Kidney (tissue), 13 donors: ENCODE measurements at regions not wholly inside any gene's neighbourhood (a gene's known extent, or its start where the extent isn't known, plus 50 kb on each side); places are given as distances from the start of the nearest gene placed in this dataset.
A peak's percentile ranks its signal among the peaks of the same experiment; 100 is the strongest.

Experiments
- DNase-seq, 5 donors: peaks; one replicate each; pipeline ENCODE4 v3.0.0-alpha.2; 2013 to 2020
- FAIRE-seq: peaks from 2 replicates; lab custom pipeline; 2012; peaks lifted over from hg19 to GRCh38; lab: Jason Lieb, UNC
- H3K27ac ChIP-seq, 2 donors: one replicate each; pipeline ENCODE4 v1.7.0; 2013; ENCODE audit warnings: low read depth in 2 of 2, low read length in 2 of 2, inconsistent platforms in 1 of 2
- H3K27me3 ChIP-seq: one replicate; pipeline ENCODE4 v1.7.1; 2013; ENCODE audit warnings: low read length, inconsistent platforms; ENCODE audit not compliant: control insufficient read depth, insufficient read depth
- H3K36me3 ChIP-seq, 3 donors: one replicate each; pipeline versions ENCODE4 v1.7.0 to v1.7.1; 2013; ENCODE audit warnings: low read length in 3 of 3, control low read depth in 1 of 3, inconsistent platforms in 1 of 3; ENCODE audit not compliant: insufficient read depth in 3 of 3, control insufficient read depth in 2 of 3
- H3K4me1 ChIP-seq, 3 donors: one replicate each; pipeline versions ENCODE4 v1.7.0 to v1.7.1; 2013; ENCODE audit warnings: low read length in 3 of 3, inconsistent platforms in 1 of 3, low read depth in 1 of 3; ENCODE audit not compliant: control insufficient read depth in 2 of 3, insufficient read depth in 2 of 3
- H3K4me3 ChIP-seq, 3 donors: one replicate each; pipeline versions ENCODE4 v1.7.0 to v1.8.1; 2013; ENCODE audit warnings: low read length in 3 of 3, control low read depth in 1 of 3, inconsistent platforms in 1 of 3
- H3K9ac ChIP-seq, 3 donors: one replicate each; pipeline versions ENCODE4 v1.7.0 to v1.7.1; 2013; ENCODE audit warnings: low read length in 3 of 3, control low read depth in 1 of 3, inconsistent platforms in 1 of 3
- H3K9me3 ChIP-seq, 3 donors: one replicate each; pipeline versions ENCODE4 v1.7.0 to v1.7.1; 2013; ENCODE audit warnings: low read length in 3 of 3, control low read depth in 1 of 3, inconsistent platforms in 1 of 3; ENCODE audit not compliant: control insufficient read depth in 2 of 3, insufficient read depth in 1 of 3
- CTCF ChIP-seq: IDR thresholded peaks from 3 replicates; pipeline ENCODE4 v1.5.1; 2012; ENCODE audit warnings: mild to moderate bottlenecking, moderate library complexity, borderline replicate concordance; ENCODE audit not compliant: insufficient read depth; ENCODE audit errors: extremely low read depth
- intact Hi-C: fragments of 100-400 bp; cut with DNase I; formaldehyde crosslinking; loops from one replicate; pipeline ENCODE4 v1.11.1; 2022
- donor health status: control.
- donor health status: control.
- donor health status: control.
- donor health status: control.
- donor health status: control.
- donor health status: DM: yes; HTN: yes; CAD: no.
- donor health status: Normal renal cell carcinoma (clear cell type).

GRCh38 chr15:94691169-94691568 lies 459.8 kb downstream of the MCTP2 start:
- FAIRE-seq: no peak
- no peaks in the 10 kb centered on the region for H3K4me1 ChIP-seq
- no peaks in the 10 kb centered on the region for H3K36me3 ChIP-seq
- DNase-seq: no peak
- no peaks in the 10 kb centered on the region for H3K27me3 ChIP-seq
- H3K4me3 ChIP-seq: no peak overlapping the region
- H3K27ac ChIP-seq: no peak overlapping the region
- no peak for TF ChIP-seq CTCF
- H3K9ac ChIP-seq: no peak overlapping the region
- intact Hi-C loops: no loop called here
- no peaks in the 10 kb centered on the region for H3K9me3 ChIP-seq

- Histone ChIP-seq H3K27ac (no peak overlapping the region), H3K4me3 (no peak overlapping the region), H3K9ac (no peak overlapping the region), H3K4me1 (no peaks in the 10 kb centered on the region), H3K36me3 (no peaks in the 10 kb centered on the region), H3K27me3 (no peaks in the 10 kb centered on the region), H3K9me3 (no peaks in the 10 kb centered on the region)
- no peak for DNase-seq
- intact Hi-C loops: no loop called here
- no peak for FAIRE-seq
- TF ChIP-seq CTCF: no peak
Observed at GRCh38 chr15:94692710-94693109, 461.3 kb downstream of the MCTP2 start.

GRCh38 chr15:94700211-94700610 lies 468.9 kb downstream of the MCTP2 start:
- Histone ChIP-seq H3K36me3 (no peaks in the 10 kb centered on the region), H3K9ac (no peak overlapping the region), H3K4me1 (no peaks in the 10 kb centered on the region), H3K9me3 (no peaks in the 10 kb centered on the region), H3K4me3 (no peak overlapping the region), H3K27ac (no peak overlapping the region), H3K27me3 (no peaks in the 10 kb centered on the region)
- DNase-seq: peak in 1 of 5 donors; percentile 51
- TF ChIP-seq CTCF: no peak
- intact Hi-C loops: no loop called here
- no peak for FAIRE-seq

- Histone ChIP-seq H3K9ac (no peak overlapping the region), H3K4me1 (no peaks in the 10 kb centered on the region), H3K9me3 (no peaks in the 10 kb centered on the region), H3K36me3 (no peaks in the 10 kb centered on the region), H3K27ac (no peak overlapping the region), H3K4me3 (no peak overlapping the region), H3K27me3 (no peaks in the 10 kb centered on the region)
- no peak for TF ChIP-seq CTCF
- DNase-seq: no peak
- intact Hi-C loops: no loop called here
- no peak for FAIRE-seq
Observed at GRCh38 chr15:94701281-94701985, 470.1 kb downstream of the MCTP2 start.
